K562 (cell line): ENCODE measurements at regions not wholly inside any gene's neighbourhood (a gene's known extent, or its start where the extent isn't known, plus 50 kb on each side); places are given as distances from the start of the nearest gene placed in this dataset.

ENCODE experiments used
- ATAC-seq: fragments of 200-7000 bp; cut with Tn5 transposase; 3 replicates; pipeline ENCODE4 v1.9.1; 2020; ENCODE audit warnings: moderate library complexity
- BruUV-seq: library from RNA; stranded (reverse); fragments of 400-500 nt; replicated peaks from 2 replicates; lab custom pipeline; 2021; lab: Mats Ljungman, UMichigan
- CTCF ChIA-PET: fragments of 300-600 bp; formaldehyde crosslinking; extraction: SDS; loops from one replicate; lab custom pipeline; 2021; ENCODE audit warnings: low intra/inter-chr PET ratio; lab: Yijun Ruan, JAX
- POLR2A ChIA-PET: fragments of 300-600, 350-650 bp; sonication (Branson Sonifier 250); formaldehyde crosslinking; extraction: SDS; loops from one replicate; lab custom pipeline; 2021; ENCODE audit warnings: antibody characterized with exemption, inconsistent platforms; lab: Yijun Ruan, JAX
- DNase-seq, 4 experiments: peaks; one replicate each; pipeline versions ENCODE4 v3.0.0 to v3.0.0-alpha.2; 2011 to 2018; ENCODE audit warnings: low spot score in 3 of 4, mixed read lengths in 3 of 4; ENCODE audit errors: extremely low read depth in 1 of 4
- FAIRE-seq: peaks from 2 replicates; lab custom pipeline; 2011; peaks lifted over from hg19 to GRCh38; lab: Jason Lieb, UNC
- H2AFZ ChIP-seq: 2 replicates; pipeline ENCODE4 v1.6.0; 2011; ENCODE audit warnings: low read depth, low read length, control low read depth, inconsistent platforms
- H3K27ac ChIP-seq: fragments of 200-600 bp; 3 replicates; pipeline ENCODE4 v1.8.0; 2011; ENCODE audit warnings: low read depth, mild to moderate bottlenecking, control low read depth, inconsistent platforms, low read length, moderate library complexity, mixed read lengths; ENCODE audit errors: extremely low read depth
- H3K27me3 ChIP-seq, 2 experiments: fragments of 300-600 bp in 1 of 2; 2 replicates in 1 of 2; 3 replicates in 1 of 2; pipeline versions ENCODE4 v1.6.0 to v1.8.0; 2011; ENCODE audit warnings: inconsistent platforms in 2 of 2, low read length in 2 of 2, mild to moderate bottlenecking in 1 of 2, mixed read lengths in 1 of 2, moderate library complexity in 1 of 2; ENCODE audit not compliant: control insufficient read depth in 2 of 2, insufficient read depth in 2 of 2
- H3K36me3 ChIP-seq: fragments of 300-600 bp; 3 replicates; pipeline ENCODE4 v1.8.0; 2011; ENCODE audit warnings: mild to moderate bottlenecking, low read length, inconsistent platforms; ENCODE audit not compliant: control insufficient read depth, insufficient read depth
- H3K4me1 ChIP-seq, 2 experiments: fragments of 200-600 bp in 1 of 2; replicated peaks in 1 of 2; 2 replicates in 1 of 2; 3 replicates in 1 of 2; pipeline versions ENCODE4 v1.5.1 to v1.8.0; 2011; ENCODE audit warnings: inconsistent platforms in 2 of 2, low read length in 2 of 2, mild to moderate bottlenecking in 1 of 2, mixed read lengths in 1 of 2, moderate library complexity in 1 of 2; ENCODE audit not compliant: control insufficient read depth in 2 of 2, insufficient read depth in 2 of 2
- H3K4me2 ChIP-seq: 2 replicates; pipeline ENCODE4 v1.6.1; 2011; ENCODE audit warnings: low read length, control low read depth, inconsistent platforms, mixed read lengths; ENCODE audit not compliant: insufficient read depth
- H3K4me3 ChIP-seq: fragments of 200-600 bp; sonication (generic), shearing (Covaris generic); 2 replicates; pipeline ENCODE4 v1.5.1; 2016; ENCODE audit warnings: control low read depth, inconsistent platforms
- H3K79me2 ChIP-seq: fragments of 200-600 bp; 3 replicates; pipeline ENCODE4 v1.8.0; 2011; ENCODE audit warnings: low read length, inconsistent platforms; ENCODE audit not compliant: control insufficient read depth, insufficient read depth
- H3K9ac ChIP-seq, 2 experiments: 2 replicates each; pipeline versions ENCODE4 v1.6.0 to v1.6.1; 2011; ENCODE audit warnings: low read depth in 2 of 2, low read length in 2 of 2, control low read depth in 1 of 2, inconsistent platforms in 1 of 2, mild to moderate bottlenecking in 1 of 2, mixed read lengths in 1 of 2; ENCODE audit not compliant: insufficient read depth in 1 of 2
- H3K9me1 ChIP-seq: one replicate; pipeline ENCODE4 v1.6.0; 2011; ENCODE audit warnings: inconsistent platforms, mild to moderate bottlenecking, low read length, moderate library complexity; ENCODE audit not compliant: control insufficient read depth, insufficient read depth
- H3K9me3 ChIP-seq: replicated peaks from 2 replicates; pipeline ENCODE4 v1.5.1; 2011; ENCODE audit warnings: low read depth, low read length, inconsistent platforms; ENCODE audit not compliant: control insufficient read depth, insufficient read depth
- H4K20me1 ChIP-seq: replicated peaks from 2 replicates; pipeline ENCODE4 v1.6.1; 2011; ENCODE audit warnings: low read length, inconsistent platforms, mixed read lengths; ENCODE audit not compliant: control insufficient read depth, insufficient read depth
- CBX2 ChIP-seq: fragments of 200-600 bp; sonication (generic); IDR thresholded peaks from one replicate; pipeline ENCODE4 v1.6.1; 2012; ENCODE audit warnings: mild to moderate bottlenecking, low read length, inconsistent platforms; ENCODE audit not compliant: insufficient read depth, poor library complexity, severe bottlenecking
- CEBPG ChIP-seq, 3 experiments: fragments of 200-800 bp in 1 of 3; sonication (Bioruptor generic) in 1 of 3; sonication (generic) in 1 of 3; formaldehyde crosslinking in 1 of 3; IDR thresholded peaks in 2 of 3; conservative IDR thresholded peaks in 1 of 3; 2 replicates each; pipeline versions ENCODE4 v1.6.1 to v1.8.0; 2016 to 2022; ENCODE audit warnings: missing compliant biosample characterization in 2 of 3, missing genetic modification characterization in 2 of 3, mild to moderate bottlenecking in 1 of 3, missing genetic modification reagents in 1 of 3
- E2F3 ChIP-seq: fragments of 250-450 bp; sonication (Bioruptor Pico); IDR thresholded peaks from 2 replicates; pipeline ENCODE4 v1.4.0; 2020; ENCODE audit warnings: mild to moderate bottlenecking
- E2F4 ChIP-seq: sonication (generic); formaldehyde crosslinking; IDR thresholded peaks from 2 replicates; pipeline ENCODE4 v1.8.0; 2022; ENCODE audit warnings: mild to moderate bottlenecking, low read depth, missing genetic modification reagents
- EP400 ChIP-seq: fragments of 450-650 bp; IDR thresholded peaks from 2 replicates; pipeline ENCODE4 v1.6.1; 2017; ENCODE audit warnings: antibody characterized with exemption, mild to moderate bottlenecking, moderate library complexity
- FOXM1 ChIP-seq, 2 experiments: fragments of 450-650 bp in 1 of 2; sonication (generic) in 1 of 2; formaldehyde crosslinking in 1 of 2; IDR thresholded peaks; 2 replicates each; pipeline versions ENCODE4 v1.6.1 to v1.9.0; 2017 to 2022; ENCODE audit warnings: low read depth in 2 of 2, mild to moderate bottlenecking in 2 of 2, missing genetic modification reagents in 1 of 2, moderate library complexity in 1 of 2
- GATA2 ChIP-seq: sonication (generic); formaldehyde crosslinking; IDR thresholded peaks from 2 replicates; pipeline ENCODE4 v1.4.0; 2020; ENCODE audit warnings: mild to moderate bottlenecking, missing genetic modification reagents
- KDM5B ChIP-seq: fragments of 200-600 bp; sonication (generic); IDR thresholded peaks from 2 replicates; pipeline ENCODE4 v1.6.1; 2012; ENCODE audit warnings: low read depth, mild to moderate bottlenecking, moderate library complexity, low read length, control low read depth, inconsistent platforms; ENCODE audit not compliant: insufficient replicate concordance
- MITF ChIP-seq: IDR thresholded peaks from 2 replicates; pipeline ENCODE4 v1.6.1; 2014; ENCODE audit warnings: antibody characterized with exemption
- NCOA2 ChIP-seq, 2 experiments: fragments of 450-650 bp; IDR thresholded peaks; 2 replicates each; pipeline ENCODE4 v1.6.1; 2018; ENCODE audit warnings: mild to moderate bottlenecking in 2 of 2, moderate library complexity in 1 of 2; ENCODE audit not compliant: partially characterized antibody in 2 of 2
- POLR2AphosphoS2 ChIP-seq: IDR thresholded peaks from 2 replicates; pipeline ENCODE4 v1.6.1; 2012; ENCODE audit warnings: low read length, improper control_type of control experiment
- RFX5 ChIP-seq: IDR thresholded peaks from 2 replicates; pipeline ENCODE4 v1.6.1; 2011; ENCODE audit warnings: low read depth, mild to moderate bottlenecking, improper control_type of control experiment, low read length
- SRF ChIP-seq, 2 experiments: fragments of 250-450, 450-650 bp in 1 of 2; sonication (Bioruptor Pico) in 1 of 2; sonication (generic) in 1 of 2; formaldehyde crosslinking; IDR thresholded peaks; 2 replicates each; pipeline versions ENCODE4 v1.5.0 to v1.5.1; 2020 to 2022; ENCODE audit warnings: mild to moderate bottlenecking in 1 of 2, missing genetic modification reagents in 1 of 2
- ZNF584 ChIP-seq: fragments of 200-800 bp; sonication (Bioruptor generic); IDR thresholded peaks from 2 replicates; pipeline ENCODE4 v1.6.1; 2016; ENCODE audit warnings: low read depth, mild to moderate bottlenecking, missing genetic modification characterization, missing compliant biosample characterization
- ZNF655 ChIP-seq: fragments of 250-450 bp; sonication (Bioruptor Pico); IDR thresholded peaks from 2 replicates; pipeline ENCODE4 v1.5.0; 2021
- WGBS: fragments of 100-300 bp; shearing (Covaris generic); methylation state at CpG from one replicate; pipeline ENCODE4 v1.1.6; 2016; ENCODE audit warnings: low coverage, mixed read lengths; ENCODE audit not compliant: insufficient coverage; ENCODE audit errors: missing lambda C conversion rate; 5-methylcytosine and 5-hydroxymethylcytosine counted together
- in situ Hi-C: fragments of 300-500 bp; cut with MboI; formaldehyde crosslinking; loops from 4 replicates; pipeline ENCODE4 v1.15.0; 2018; ENCODE audit warnings: inconsistent platforms, mixed read lengths
- intact Hi-C: fragments of 100-400 bp; cut with micrococcal nuclease; formaldehyde crosslinking; loops from 2 replicates; pipeline ENCODE4 v1.14.2; 2022

GRCh38 chr1:224533517-224533916, 82.6 kb upstream of the CNIH3 start:
- ChIA-PET CTCF (no interaction called here), POLR2A (interaction anchor here (0.6 to 1.0 kb wide), 2 partner anchors 15 to 149 kb away, joined by 3 read pairs; no protein-coding TSS in a partner anchor)
- Histone ChIP-seq H3K36me3 (no peaks in the 10 kb centered on the region), H3K4me3 (no peak overlapping the region), H3K9me3 (no peaks in the 10 kb centered on the region), H3K9ac (no peak overlapping the region), H4K20me1 (no peaks in the 10 kb centered on the region), H3K79me2 (no peaks in the 10 kb centered on the region), H2AFZ (no peak overlapping the region), H3K4me2 (no peak overlapping the region), H3K27me3 (peaks cover 30 to 41% of the 10 kb centered on the region in 2 experiments), H3K9me1 (no peaks in the 10 kb centered on the region), H3K4me1 (peaks cover 5 to 14% of the 10 kb centered on the region in 2 experiments; a peak in 4 of 5 replicates), H3K27ac (no peak overlapping the region)
- whole genome bisulfite sequencing, result 9% methylated on average over 6 of the region's 6 CpGs
- FAIRE-seq (no peak), DNase-seq (no peak), ATAC-seq (peak; percentile 8; the same call in 2 of the 3 replicates)
- in situ Hi-C loops (no loop called here), intact Hi-C loops (no loop called here)
- BruUV-seq, result no TSS peak
- TF ChIP-seq RFX5 (no peak), CEBPG (CRISPR knock-in tag; IDR thresholded peaks at IDR 0.05) (no peak), CEBPG (tag; conservative IDR thresholded peaks at IDR 0.05 in 1 of 2, IDR thresholded peaks at IDR 0.05 in 1 of 2) (peak in 1 of 2 experiments; percentile 50; a peak in 3 of 4 replicates), CBX2 (no peak), E2F4 (CRISPR knock-in tag) (no peak), E2F3 (no peak), MITF (no peak), EP400 (no peak), FOXM1 (IDR thresholded peaks at IDR 0.05; ENCODE audit: low read depth) (no peak), FOXM1 (CRISPR knock-in tag; IDR thresholded peaks at IDR 0.05; ENCODE audit: low read depth) (no peak), KDM5B (no peak), SRF (CRISPR knock-in tag; IDR thresholded peaks at IDR 0.05) (peak in 1 of 2 experiments; percentile 49; a peak in 1 of 4 replicates), ZNF655 (CRISPR knock-in tag) (no peak), GATA2 (CRISPR knock-in tag) (no peak), ZNF584 (CRISPR knock-in tag) (0 out of 2 replicates have a peak, but pooled peaks have one; percentile 43), NCOA2 (IDR thresholded peaks at IDR 0.05; ENCODE audit: partially characterized antibody in 2 of 2) (no peak), POLR2AphosphoS2 (no peak)
